Epithelial cell of prostate (primary cell): ENCODE measurements at regions not wholly inside any gene's neighbourhood (a gene's known extent, or its start where the extent isn't known, plus 50 kb on each side); places are given as distances from the start of the nearest gene placed in this dataset.
"Not testable (repeated sequence)": the region's sequence is repeated elsewhere in the genome, so short reads cannot be mapped to it uniquely, and the experiment has no call there.

Source experiments
- DNase-seq: peaks from one replicate; pipeline ENCODE4 v3.0.0-alpha.2; 2011; ENCODE audit warnings: low read depth, low spot score
- H3K27ac ChIP-seq: fragments of 450-650 bp; 2 replicates; pipeline ENCODE4 v1.5.1; 2017; ENCODE audit warnings: mild to moderate bottlenecking

DNA sequence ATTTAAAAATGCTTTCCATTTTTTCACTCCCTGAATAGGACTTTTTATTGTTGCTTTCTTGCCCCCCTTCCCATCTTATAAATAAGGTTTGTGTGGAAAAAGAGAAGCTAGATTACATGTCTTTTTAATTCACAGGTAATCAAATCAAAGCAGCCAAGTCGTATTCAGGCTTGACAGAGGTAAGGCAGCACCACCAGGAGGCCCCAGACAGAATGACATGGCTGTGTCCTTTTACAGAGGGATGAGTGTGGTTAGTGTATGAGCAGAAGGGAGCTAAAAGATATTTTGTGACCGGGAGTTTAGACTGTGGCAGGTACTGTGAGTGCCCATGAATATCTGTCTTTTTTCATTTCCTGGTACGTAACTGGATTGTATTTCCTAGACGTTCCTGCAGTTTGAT is 596.1 kb downstream of the ETNK1 start:
- H3K27ac ChIP-seq, result no peak overlapping the region
- DNase-seq, result no peak

DNA sequence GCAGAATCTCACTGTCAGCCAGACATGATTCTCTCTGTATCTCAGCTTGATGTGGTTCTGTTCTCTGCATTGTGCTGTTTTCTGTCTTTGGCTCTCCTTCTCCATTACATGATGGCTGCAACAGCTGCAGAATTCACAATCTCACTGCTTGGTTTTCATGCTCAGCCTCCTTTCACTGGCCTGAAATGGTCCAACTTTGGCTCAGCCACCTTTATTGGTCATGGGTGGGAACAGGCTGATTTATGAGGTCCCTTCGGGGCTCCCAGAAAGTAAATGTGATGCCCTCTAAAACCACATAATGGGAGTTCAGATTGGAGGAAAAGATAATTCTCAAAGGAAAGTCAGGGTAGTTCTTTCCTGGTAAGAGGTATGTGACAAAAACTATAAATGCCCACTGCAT is 597.0 kb downstream of the ETNK1 start:
- DNase-seq, result no peak
- H3K27ac ChIP-seq, result no peak overlapping the region

DNA sequence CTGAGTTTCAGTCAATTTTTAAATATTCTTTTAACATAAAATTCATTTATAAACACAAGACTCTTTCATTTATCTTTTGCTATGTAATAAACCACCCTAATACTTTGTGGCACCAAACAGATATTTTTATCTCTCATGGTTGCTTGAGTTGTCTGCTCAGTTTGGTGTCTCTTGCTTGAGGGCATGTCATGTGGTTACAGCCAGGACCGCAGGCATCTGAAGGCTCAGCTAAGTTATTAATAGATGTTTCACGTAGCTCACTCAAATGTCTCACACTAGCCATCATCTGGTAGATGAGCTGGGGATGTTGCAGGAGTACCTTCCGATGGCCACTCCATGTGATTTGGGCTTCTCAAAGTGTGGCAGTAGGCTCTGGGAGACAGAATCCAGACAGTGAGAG is 597.8 kb downstream of the ETNK1 start:
- no peak for DNase-seq
- H3K27ac ChIP-seq, result no peak overlapping the region

DNA sequence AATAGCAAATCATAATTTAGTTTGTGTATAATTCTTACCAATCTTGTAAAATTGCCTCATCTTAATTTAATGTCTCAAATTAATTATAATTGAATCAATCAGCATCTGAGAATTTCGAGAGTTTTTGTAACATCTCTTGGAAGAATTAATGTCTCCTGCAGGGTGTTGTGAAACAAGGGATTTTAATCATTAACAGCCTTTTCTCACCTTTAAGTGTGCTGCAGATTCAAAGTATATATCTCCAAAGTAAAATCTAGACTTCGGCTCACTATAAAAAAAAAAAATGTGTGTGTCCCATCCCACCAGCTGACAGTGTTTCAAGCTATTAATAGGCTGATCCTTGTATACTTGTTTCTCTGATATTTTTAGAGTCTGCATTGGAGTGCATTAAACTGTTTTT is 603.1 kb downstream of the ETNK1 start:
- no peak for DNase-seq
- H3K27ac ChIP-seq, result no peak overlapping the region

DNA sequence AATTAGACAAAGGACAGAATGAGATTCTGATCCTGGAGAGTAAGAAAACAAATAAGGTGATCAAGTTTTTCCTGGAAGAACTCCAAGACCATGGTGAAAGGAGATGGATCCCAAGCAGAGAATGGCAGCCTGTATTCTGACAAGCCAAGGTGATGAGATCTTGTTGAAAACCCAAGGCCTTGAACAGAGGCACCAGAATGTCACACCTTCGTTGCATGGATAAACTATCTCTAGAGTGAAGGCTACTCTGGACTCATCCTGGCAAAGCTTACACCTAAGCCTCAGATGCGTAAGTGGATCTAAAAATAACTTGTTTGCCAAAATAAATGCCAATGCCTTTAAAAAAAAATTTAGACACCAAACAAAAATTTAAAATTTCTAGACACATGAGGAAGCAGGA is 605.9 kb downstream of the ETNK1 start:
- DNase-seq, result no peak
- H3K27ac ChIP-seq, result no peak overlapping the region

DNA sequence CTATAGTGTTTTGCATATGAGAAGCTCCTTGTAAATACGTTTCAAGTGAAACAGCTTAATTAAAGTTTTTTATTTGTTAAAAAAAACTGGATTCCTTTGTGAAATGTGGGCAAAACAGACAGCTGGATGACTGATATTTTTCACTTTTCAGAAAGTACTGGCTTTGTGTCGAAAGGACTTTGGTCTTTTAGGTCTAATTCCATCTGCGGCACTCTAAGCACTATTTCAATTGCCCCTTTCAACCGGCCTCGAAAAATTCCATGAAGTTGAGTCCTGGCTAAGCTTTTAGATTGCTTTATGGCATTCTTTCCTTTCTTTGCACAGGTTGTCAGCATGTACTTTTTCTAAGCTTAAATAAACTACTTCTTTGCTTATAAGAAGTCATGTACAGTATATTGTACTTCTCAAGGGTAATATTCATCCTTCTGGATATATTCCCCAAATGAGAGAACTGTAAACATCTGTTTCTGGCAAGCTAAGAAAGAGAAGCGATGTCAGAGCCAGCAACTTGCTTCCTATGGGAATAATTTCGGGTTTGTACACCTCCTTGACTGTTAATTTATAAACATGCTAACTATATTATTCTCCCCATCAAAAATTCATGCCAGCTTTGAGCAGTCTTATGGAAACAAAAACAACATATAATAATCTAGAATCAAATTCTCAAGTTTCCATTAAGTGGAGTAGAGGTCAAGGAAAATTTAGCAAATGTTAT is 611.3 kb downstream of the ETNK1 start:
- no peak for DNase-seq
- H3K27ac ChIP-seq, result no peak overlapping the region

DNA sequence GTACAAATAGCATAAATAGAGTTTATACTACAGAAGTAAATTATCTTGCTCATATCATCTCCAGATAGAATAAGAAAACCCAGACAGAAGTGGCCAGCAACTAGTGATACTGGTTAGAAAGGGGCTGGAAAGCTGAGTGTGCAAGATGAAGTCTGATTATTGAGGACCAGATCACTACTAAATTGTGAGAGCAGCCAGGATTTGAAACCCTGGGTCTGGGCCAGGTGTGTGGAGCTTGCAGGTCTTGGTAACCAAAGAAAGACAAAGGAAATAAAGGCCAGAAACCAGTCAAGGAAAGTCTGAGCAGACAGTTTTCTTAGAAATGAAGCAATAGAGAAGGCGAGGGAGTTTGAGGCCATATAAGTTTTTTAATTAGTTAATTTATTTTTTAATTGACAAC is 611.8 kb downstream of the ETNK1 start:
- DNase-seq, result no peak

DNA sequence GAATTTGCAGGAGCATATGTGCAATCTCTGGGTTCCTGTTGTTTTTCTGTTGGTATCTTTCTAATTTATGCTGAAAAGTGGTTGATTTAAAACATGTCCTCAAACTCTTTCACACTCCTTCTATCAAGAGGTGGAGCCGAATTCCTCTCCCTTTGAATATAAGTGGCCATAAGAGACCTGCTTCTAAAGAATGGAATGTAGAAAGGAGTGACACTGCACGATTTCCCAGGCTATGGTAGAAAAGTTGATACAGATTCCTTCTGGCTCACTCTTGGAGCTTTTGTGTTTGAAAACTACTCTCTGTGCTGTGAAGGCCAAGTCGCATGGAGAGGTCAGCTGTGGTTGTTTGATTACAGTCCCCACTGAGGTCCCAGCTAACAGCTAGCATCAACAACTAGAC is 613.2 kb downstream of the ETNK1 start:
- no peak for DNase-seq
- no peak overlapping the region for H3K27ac ChIP-seq

More for the DNA sequence above, 611.8 kb downstream of the ETNK1 start:
- no peak overlapping the region for H3K27ac ChIP-seq

DNA sequence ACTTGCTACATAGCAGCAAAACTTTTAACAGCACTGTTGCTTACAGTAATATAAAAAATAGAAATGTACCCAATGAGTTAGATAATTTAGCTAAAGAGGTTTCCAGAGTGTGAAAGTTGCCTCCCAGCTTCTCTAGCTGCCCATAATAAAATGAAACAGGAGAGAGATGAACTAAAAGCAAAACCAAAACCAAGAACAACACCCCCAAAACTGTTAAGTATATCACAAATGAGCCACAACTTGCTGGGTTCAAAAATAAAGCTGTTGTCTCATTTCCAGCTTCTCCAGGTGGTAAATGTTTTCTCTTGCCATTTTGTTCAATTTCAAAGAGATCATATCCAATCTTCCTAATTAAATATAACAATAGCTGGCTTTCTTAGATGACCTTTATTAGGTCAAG is 614.0 kb downstream of the ETNK1 start:
- H3K27ac ChIP-seq, result no peak overlapping the region
- no peak for DNase-seq

DNA sequence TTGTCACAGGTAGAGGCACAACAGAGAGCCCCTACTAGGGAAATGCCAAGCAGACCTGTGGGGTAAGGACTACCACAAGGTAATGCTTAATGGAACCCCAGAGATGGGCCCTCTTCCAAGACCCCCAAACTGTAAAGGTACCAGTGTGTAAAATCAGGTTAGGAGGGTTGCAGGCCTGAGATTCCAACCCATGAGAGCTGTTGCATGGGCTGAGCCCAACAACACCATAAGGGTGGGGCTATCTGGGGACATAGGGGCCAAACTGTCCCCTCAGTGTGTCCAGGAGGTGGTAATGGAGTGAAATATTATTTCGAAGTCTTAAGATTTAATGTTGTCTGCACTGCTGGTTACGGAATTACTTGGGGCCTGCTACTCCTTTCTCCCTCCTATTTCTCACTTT is 620.2 kb downstream of the ETNK1 start:
- no peak for DNase-seq
- no peak overlapping the region for H3K27ac ChIP-seq

DNA sequence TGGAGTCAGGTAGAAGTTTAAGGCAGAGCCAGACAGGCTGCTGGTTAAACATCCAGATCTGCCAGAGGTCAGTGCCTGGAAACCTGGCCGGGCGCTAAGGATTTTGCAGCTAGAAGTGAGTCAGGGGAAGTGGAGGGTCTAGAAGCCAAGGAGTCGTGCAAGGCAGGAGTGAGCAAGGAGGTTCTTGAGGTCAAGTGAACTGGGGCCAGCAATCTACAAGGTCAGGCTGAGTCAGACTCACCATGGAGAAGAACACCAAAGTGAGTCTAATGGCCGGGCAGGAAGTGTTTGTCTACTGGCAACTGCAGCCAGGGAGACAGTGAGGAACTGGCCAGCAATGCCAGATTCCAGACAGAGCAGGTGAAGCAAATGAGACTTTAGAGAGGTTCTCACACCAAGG is 628.2 kb downstream of the ETNK1 start:
- H3K27ac ChIP-seq, result no peak overlapping the region
- no peak for DNase-seq

DNA sequence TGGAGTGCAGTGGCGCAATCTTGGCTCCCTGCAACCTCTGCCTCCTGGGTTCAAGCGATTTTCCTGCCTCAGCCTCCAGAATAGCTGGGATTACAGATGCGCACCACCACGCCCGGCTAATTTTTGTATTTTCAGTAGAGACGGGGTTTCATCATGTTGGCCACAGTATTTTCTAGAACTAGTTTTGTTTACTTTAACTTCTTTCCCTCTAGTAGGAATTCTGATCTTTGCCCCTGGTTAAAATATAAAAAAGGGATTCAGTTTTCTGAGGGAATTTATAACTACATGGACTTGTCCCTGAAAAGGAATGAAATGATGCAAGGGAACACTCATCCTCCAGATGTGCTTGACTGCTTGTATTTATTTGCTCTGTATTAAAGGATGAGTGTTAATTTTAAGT is 628.9 kb downstream of the ETNK1 start:
- not testable (repeated sequence) for H3K27ac ChIP-seq, DNase-seq

DNA sequence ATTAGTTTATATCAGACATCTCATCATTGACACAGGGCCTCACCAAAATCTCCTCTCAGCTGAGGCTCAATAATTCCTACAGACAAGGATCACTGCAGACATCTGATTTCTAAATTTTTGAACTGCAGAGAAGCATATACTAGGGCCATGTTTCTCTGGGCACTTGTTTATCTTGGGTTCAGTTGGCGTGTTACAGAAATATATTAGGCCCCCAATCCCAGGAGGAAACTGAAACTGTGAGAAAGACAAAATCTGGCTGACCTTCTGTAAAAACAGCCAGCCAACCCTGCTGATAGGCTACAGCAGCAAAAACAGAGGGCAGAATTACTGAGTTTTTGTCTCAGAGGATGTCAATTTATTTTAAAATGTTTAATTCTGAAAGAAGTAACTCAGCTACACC is 634.6 kb downstream of the ETNK1 start:
- H3K27ac ChIP-seq, result no peak overlapping the region
- no peak for DNase-seq

DNA sequence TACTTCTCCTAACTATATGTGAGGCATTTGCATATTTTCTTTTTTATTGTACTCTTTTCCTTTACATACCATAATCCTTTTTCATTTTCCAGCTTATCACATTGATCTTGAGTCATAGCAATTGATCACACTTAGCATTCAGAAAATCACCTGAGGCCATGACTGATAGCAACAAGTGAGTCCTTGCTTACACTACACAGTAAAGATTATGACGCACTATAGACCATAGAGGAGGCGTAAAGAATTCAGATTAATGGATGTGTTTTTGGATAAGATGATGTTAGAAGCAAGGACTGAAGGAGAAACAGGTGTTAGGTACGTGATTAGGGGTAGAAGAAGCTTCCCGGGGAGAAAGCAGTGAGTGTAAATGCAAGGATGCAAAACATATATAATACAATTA is 637.7 kb downstream of the ETNK1 start:
- no peak overlapping the region for H3K27ac ChIP-seq
- DNase-seq, result no peak

DNA sequence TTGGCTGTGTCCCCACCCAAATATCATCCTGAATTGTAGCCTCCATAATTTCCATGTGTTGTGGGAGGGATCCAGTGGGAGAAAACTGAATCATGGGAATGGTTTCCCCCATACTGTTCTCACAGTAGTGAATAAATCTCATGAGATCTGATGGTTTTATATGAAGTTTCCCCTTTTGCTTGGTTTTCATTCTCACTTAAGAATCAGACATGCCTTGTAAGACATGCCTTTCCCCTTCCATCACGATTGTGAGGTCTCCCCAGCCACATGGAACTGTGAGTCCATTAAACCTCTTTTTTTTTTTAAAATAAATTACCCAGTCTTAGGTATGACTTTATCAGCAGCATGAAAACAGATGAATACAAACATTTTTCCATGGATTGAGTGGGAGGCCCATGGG is 652.9 kb downstream of the ETNK1 start:
- DNase-seq, result no peak
- H3K27ac ChIP-seq, result no peak overlapping the region

DNA sequence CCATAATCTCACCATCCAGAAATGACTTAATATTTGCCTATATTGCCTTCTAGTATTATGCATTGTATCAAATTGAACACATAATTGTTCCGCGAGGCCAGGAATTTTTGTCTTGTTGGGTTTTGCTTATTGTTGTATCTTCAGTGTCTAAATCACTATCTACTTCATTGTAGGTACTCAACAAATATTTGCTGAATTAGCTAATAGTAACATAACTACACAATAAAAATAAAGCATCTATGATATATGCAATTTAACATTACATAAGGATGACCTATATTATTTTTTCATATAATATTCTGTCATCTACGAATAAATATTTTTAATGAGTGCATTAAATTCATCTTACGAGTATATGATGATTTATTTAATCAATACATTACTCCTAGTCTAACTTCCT is 656.3 kb downstream of the ETNK1 start:
- DNase-seq, result no peak
- no peak overlapping the region for H3K27ac ChIP-seq

DNA sequence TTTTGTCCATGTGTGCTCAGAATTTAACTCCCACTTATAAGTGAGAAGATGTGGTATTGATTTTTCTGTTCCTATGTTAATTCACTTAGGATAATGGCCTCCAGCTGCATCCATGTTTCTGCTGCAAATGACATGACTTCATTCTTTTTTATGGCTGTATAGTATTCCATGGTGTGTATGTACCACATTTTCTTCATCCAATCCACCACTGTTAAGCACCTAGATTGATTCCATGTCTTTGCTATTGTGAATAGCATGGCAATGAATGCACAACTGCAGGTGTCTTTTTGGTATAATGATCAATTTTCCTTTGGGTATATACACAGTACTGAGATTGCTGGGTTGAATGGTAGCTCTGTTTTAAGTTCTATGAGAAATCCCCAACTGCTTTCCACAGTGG is 657.7 kb downstream of the ETNK1 start:
- DNase-seq, result no peak
- H3K27ac ChIP-seq, result no peak overlapping the region

DNA sequence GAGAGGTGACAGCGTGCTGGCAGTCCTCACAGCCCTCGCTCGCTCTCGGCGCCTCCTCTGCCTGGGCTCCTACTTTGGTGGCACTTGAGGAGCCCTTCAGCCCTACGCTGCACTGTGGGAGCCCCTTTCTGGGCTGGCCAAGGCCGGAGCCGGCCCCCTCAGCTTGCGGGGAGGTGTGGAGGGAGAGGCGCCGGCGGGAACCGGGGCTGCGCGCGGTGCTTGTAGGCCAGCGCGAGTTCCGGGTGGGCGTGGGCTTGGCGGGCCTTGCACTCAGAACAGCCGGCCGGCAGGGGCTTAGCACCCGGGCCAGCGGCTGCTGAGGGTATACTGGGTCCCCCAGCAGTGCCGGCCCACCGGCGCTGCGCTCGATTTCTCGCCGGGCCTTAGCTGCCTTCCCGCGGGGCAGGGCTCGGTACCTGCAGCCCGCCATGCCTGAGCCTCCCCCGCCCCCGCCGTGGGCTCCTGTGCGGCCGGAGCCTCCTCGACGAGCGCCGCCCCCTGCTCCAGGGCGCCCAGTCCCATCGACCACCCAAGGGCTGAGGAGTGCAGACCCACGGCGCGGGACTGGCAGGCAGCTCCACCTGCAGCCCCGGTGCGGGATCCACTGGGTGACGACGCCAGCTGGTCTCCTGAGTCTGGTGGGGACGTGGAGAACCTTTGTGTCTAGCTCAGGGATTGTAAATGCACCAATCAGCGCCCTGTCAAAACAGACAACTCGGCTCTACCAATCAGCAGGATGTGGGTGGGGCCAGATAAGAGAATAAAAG is 661.0 kb downstream of the ETNK1 start:
- DNase-seq, H3K27ac ChIP-seq: not testable (repeated sequence)

DNA sequence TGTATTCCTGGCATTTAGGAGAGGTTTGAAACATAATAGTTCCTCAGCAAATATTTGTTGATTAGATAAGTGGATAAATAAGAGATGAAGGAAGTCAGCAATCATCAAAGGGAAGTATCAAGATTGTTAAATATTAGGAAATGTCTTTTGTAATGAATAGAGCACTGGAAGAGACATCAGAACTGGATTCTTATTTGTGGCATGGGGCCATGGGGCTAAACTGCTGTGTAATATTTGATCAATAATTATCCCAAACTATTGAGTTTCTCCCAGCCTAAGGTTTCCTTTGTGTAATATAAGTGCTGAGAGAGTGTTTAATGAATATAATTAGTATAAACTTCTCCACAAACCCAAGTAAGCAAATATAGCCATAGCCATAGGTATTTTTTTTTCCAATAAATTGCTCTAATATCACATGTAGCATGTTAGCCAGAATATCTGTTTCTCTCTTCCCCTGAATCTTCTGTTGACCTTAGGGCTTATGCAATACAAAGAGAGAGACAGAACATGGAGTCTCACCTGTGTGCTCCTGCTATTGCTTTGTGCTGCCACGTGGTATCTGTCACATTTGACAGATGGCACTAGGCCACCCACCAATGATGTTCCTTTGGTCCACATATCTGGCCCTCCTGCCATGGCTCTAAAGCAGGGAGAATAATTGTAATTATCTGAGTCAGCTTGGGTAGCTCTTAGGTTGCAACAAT is 658.7 kb downstream of the SOX5 start:
- DNase-seq, result no peak
- H3K27ac ChIP-seq, result no peak overlapping the region

DNA sequence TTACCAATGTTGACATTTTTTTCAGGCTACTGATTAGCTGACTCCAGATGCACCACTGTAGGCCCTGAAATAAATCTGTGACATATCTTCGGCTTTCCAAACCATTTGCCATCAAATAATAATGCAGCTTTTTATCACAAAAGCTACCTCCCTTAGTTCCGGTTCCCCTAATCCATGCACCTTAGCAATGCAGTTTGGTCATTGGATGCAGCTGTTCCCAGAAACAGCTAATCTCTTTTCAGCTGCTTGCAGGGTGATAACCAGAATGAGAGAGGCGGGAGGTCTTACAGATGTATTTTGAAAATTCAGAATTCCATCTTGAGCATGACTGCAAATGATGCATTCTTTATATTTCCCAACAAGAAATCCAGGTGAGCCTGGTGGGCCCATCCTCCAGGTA is 646.2 kb downstream of the SOX5 start:
- H3K27ac ChIP-seq, result no peak overlapping the region
- no peak for DNase-seq

DNA sequence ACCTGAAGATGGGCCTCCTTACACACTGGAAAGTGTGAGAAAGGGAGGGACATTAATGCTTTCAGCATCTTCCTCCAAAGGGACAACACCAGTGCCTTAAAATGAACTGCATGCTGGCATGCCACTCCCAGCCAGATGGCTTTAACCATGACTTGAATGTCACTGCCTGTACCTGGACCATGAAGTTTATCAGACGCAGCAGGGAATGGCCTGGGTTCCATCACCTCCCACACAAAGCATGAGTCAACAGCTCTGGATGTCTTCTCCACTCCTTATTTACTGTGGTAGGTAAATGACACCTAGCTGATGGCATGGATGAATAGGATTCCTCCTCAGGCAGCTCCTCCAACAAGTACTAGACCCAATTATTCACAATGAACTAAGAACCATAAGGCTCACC is 645.6 kb downstream of the SOX5 start:
- no peak for DNase-seq

More for the DNA sequence above, 645.6 kb downstream of the SOX5 start:
- no peak overlapping the region for H3K27ac ChIP-seq
